Activated T-cell treated with anti-CD3 and anti-CD28 coated beads, Interleukin-2, amount 50 U/mL, for 48 hours (primary cell): ENCODE measurements at regions not wholly inside any gene's neighbourhood (a gene's known extent, or its start where the extent isn't known, plus 50 kb on each side); places are given as distances from the start of the nearest gene placed in this dataset.
A peak's percentile ranks its signal among the peaks of the same experiment; 100 is the strongest.
"Not testable (repeated sequence)": the region's sequence is repeated elsewhere in the genome, so short reads cannot be mapped to it uniquely, and the experiment has no call there.

Experiments
- DNase-seq, 2 experiments: peaks; one replicate each; pipeline ENCODE4 v3.0.0-alpha.2; 2020

GRCh38 chr2:147451902-147452515 is 392.8 kb upstream of the ACVR2A start:
- DNase-seq: no peak

GRCh38 chr2:147450661-147451510 is 393.9 kb upstream of the ACVR2A start:
- no peak for DNase-seq

DNA sequence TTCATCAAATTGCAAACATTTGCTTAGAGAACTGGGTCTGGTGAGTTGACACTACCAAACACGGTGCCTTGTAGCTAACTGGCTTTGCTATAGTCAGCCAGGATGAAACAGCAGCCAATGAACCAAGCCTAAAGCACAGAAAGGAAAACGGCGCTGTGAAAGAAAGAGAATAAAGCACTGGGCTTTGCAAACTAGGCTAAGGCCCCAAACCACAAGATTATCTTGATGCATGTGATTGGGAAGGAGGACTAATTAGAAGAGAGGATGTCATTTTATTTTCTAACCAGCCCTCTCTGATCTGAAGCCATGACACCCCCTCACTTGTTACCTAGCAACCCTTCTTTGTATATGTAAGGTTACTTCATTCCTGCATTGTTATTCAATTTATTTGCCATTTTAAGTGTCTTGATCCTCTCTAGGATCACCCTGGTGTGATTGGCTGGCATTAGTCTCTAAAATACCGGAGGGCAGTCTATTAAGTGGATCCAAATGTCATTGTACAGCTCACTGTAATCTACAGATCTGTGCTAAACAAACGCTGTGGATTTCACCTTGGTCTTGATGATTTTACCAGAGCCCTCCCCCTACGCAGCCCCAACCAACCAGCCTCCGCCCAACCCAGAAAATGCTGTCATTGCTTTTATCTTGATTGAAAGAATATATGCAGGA is 395.4 kb upstream of the ACVR2A start:
- peak in 1 of 2 experiments; percentile 19 for DNase-seq

- no peak for DNase-seq
Observed at GRCh38 chr2:147442816-147443215, 402.0 kb upstream of the ACVR2A start.

GRCh38 chr2:147441182-147441581 is 403.6 kb upstream of the ACVR2A start:
- no peak for DNase-seq

GRCh38 chr2:147440734-147441133 is 404.1 kb upstream of the ACVR2A start:
- no peak for DNase-seq

- DNase-seq: no peak
Observed at GRCh38 chr2:147439986-147440385, 404.8 kb upstream of the ACVR2A start.

DNA sequence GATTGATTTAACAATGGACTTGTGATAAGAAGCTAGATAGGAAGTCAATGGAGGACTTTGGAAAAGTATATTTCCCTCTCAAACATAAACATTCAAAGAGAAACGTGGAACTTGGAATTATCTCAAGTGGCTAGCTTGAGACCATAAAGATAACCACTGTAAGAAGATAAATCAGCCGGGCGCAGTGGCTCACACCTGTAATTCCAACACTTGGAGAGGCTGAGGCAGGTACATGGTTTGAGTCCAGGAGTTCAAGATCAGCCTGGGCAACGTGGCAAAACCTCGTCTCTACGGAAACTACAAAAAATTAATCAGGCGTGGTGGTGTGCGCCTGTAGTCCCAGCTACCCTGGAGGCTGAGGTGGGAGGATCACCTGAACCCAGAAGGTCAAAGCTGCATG is 405.9 kb upstream of the ACVR2A start:
- DNase-seq: no peak

GRCh38 chr2:147433822-147434221 is 411.0 kb upstream of the ACVR2A start:
- no peak for DNase-seq

GRCh38 chr2:147430408-147430807 is 414.4 kb upstream of the ACVR2A start:
- no peak for DNase-seq

DNA sequence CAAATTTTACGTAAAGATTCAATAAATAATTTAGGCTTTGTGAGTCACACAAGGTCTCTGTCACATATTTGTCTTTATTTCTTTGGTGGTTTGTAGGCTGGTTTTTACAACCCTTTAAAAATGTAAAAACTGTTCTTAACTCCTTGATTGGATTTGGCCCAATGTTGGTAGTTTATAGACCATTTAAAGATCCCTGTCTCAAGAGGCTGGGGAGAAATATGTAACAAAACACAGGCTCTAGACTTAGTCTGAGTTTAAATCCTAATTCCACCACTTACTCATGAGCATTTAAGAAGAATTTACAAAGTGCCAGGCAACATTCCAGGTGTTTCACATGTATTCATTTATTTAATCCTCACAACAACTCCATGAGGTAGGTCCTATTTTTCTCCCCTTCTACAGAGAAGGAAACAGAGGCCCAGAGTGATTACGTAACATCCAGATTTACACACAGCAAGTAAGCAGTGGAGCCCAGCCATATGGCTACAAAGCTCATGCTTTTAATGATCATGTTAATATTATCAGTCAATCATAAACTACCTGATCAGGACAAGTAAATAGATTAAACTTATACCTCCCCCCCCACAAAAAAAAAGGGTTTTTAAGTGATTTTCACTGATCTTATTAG is 416.6 kb upstream of the ACVR2A start:
- DNase-seq: no peak

DNA sequence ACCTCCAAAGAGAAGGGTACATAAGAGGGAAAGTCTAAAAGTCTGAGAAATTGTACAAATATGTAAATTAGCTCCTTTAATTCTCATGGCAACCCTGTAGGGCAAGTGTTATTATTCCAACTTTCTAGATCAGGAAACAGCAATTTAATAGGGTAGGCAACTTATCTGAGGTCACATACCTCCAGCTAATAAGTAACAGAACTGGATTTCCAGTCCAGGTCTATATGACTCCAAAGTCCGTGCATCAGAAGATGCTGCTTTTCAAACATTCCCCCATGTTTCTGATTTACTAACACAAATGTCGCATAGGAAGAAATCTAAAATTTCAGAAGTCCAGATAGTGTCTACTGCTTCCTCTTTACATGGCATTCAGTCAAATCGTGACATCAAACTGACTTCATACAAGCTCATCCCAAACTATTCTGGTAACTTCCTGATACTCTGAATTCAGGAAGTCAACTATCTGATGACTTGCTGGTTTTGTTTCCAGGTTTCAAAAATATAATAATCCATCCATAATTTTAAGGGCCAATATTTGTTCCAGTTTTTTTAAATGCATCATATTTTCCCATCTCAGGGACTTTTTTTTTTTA is 419.3 kb upstream of the ACVR2A start:
- DNase-seq: no peak

DNA sequence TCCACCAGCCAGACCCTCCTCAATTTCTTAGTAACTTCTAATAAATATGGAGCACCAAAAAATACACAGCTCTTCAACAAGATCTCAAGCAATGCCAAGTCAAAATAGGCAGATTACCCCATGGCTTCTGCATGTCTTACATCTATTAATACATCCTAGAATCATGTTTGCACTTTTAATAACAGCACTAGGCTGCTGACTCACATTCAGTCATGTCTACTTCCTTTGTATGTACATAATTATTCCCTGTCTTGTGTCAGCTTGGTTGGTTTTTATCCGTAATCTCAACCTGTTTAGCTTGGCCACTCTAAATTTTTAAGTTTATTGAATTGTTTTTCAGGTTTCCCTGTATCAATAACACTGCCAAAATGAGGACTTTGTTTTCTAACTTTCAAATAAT is 420.1 kb upstream of the ACVR2A start:
- DNase-seq: no peak

- DNase-seq: no peak
Observed at GRCh38 chr2:147420947-147421675, 423.7 kb upstream of the ACVR2A start.

DNA sequence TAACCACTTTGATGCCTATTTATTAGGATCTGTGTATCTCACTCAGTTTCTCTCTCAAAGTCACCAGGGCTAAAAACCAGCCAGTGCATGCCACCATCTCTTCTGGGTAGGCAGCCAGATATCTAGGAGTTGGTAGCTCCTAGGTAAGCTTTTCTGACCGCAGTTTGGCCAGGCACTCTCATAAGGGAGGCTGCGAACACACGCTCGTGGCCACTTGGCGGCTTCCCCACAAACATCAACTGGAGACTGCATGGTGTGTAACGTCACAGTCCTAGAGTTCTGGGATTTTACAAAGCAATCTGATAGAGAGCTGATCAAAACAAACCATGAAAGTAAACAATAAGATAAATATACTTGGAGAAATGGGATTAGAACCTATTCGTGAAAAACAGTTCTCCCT is 424.3 kb upstream of the ACVR2A start:
- no peak for DNase-seq

- no peak for DNase-seq
Observed at GRCh38 chr2:147416099-147416498, 428.7 kb upstream of the ACVR2A start.

- not testable (repeated sequence) for DNase-seq
Observed at GRCh38 chr2:147414656-147415055, 430.2 kb upstream of the ACVR2A start.

GRCh38 chr2:147408357-147408756 is 436.5 kb upstream of the ACVR2A start:
- no peak for DNase-seq

DNA sequence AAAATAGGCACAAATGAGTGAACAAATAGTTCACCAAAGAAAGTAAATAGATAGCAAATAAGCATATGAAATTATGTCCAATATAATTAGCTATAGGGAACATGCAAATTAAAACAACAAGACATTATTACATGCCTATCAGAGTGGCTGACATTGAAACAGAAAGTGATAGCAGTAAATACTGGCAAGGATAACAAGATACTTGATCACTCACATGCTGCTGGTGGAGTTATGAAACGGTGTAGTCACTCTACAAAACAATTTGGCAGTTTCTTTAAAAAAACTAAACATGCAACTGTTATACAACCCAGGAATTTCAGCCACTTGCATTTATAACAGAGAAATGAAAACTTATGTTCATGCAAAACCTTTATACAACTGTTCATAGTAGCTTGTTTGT is 439.2 kb upstream of the ACVR2A start:
- DNase-seq: no peak

DNA sequence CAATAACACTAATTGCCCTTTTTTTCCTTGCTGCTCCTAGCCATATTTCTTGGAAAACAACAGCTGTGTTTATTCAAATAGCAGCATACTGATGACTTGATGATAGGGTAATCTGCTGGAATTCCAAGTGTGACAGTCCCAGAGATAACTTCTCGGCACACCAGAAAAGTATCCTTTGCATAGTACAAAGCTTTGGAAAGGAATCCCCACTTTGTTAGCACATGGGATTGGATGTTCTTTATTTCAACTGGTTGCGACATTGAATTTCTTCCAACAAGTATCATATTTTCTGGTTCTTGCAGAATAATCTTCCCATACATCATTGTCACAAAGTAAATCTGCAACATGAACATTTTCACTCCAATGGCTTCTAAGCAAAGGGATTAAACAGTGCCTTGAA is 445.8 kb upstream of the ACVR2A start:
- DNase-seq: no peak

DNA sequence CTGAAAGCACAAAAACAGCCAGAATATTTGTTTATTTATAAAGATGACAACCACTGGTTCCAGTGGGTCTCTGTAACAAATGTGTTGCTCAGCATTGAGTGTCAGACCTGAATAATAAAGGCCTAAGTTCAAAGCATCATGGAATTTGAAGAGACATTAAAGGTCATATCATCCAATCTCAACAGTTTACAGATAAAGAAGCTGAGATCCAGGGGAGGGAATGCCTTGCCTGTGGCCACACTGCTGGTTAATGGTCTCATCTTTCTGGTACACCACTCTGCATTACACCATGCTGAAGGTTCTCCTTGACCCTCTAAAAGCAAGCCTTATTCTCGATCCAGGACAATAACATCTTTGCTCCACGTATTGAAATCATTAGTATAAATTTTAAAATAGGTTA is 446.5 kb upstream of the ACVR2A start:
- no peak for DNase-seq

GRCh38 chr2:147396890-147397289 is 447.9 kb upstream of the ACVR2A start:
- no peak for DNase-seq
